Keratinocyte (primary cell): ENCODE measurements at regions not wholly inside any gene's neighbourhood (a gene's known extent, or its start where the extent isn't known, plus 50 kb on each side); places are given as distances from the start of the nearest gene placed in this dataset.

ENCODE experiments used
- EZH2 ChIP-seq: IDR thresholded peaks from one replicate; pipeline ENCODE4 v1.6.1; 2012; ENCODE audit warnings: inconsistent platforms, mild to moderate bottlenecking, low read length, moderate library complexity
- TF ChIP-seq, protein P1 (sequence below), 3 experiments: IDR thresholded peaks in 1 of 3; conservative IDR thresholded peaks in 1 of 3; optimal IDR thresholded peaks in 1 of 3; 2 replicates in 2 of 3; 3 replicates in 1 of 3; pipeline versions ENCODE3 to v1.5.1; 2011; ENCODE audit warnings: low read length in 3 of 3, mild to moderate bottlenecking in 3 of 3, moderate library complexity in 2 of 3, control low read depth in 1 of 3, inconsistent platforms in 1 of 3; ENCODE audit not compliant: insufficient read depth in 2 of 3; ENCODE audit errors: extremely low read depth in 1 of 3

DNA sequence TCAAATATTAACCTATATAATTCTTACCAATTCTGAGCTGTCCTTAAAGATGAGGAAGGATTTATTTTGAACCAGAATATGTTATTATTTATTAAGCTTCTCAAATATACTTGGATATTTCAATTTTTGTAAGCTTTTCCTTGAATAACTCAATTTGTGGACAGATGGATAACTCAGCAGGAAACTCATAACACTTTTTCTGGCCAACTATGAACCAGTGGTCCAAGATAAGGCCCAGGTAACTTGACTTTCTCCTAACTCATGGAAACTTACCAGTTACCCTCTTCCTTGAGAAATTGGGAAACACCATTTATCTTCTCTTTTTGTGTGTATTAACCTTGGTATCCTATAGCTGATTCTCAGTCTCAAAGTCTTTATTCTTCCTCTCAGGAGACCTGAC, 427.5 kb upstream of the SYNCRIP start:
- TF ChIP-seq, protein P1, sequence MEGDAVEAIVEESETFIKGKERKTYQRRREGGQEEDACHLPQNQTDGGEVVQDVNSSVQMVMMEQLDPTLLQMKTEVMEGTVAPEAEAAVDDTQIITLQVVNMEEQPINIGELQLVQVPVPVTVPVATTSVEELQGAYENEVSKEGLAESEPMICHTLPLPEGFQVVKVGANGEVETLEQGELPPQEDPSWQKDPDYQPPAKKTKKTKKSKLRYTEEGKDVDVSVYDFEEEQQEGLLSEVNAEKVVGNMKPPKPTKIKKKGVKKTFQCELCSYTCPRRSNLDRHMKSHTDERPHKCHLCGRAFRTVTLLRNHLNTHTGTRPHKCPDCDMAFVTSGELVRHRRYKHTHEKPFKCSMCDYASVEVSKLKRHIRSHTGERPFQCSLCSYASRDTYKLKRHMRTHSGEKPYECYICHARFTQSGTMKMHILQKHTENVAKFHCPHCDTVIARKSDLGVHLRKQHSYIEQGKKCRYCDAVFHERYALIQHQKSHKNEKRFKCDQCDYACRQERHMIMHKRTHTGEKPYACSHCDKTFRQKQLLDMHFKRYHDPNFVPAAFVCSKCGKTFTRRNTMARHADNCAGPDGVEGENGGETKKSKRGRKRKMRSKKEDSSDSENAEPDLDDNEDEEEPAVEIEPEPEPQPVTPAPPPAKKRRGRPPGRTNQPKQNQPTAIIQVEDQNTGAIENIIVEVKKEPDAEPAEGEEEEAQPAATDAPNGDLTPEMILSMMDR (optimal IDR thresholded peaks at IDR 0.05 in 1 of 3, IDR thresholded peaks at IDR 0.05 in 1 of 3, conservative IDR thresholded peaks at IDR 0.05 in 1 of 3; ENCODE audit: extremely low read depth in 1 of 3, insufficient read depth in 2 of 3, low read length in 3 of 3): no peak
- TF ChIP-seq EZH2: no peak
